22Rv1 (cell line): ENCODE measurements at regions not wholly inside any gene's neighbourhood (a gene's known extent, or its start where the extent isn't known, plus 50 kb on each side); places are given as distances from the start of the nearest gene placed in this dataset.

Source experiments
- CTCF ChIP-seq: fragments of 450-650 bp; IDR thresholded peaks from 2 replicates; pipeline ENCODE4 v1.5.1; 2017; ENCODE audit warnings: mild to moderate bottlenecking
- ZFX ChIP-seq: fragments of 450-650 bp; IDR thresholded peaks from 2 replicates; pipeline ENCODE4 v1.6.1; 2017; ENCODE audit warnings: antibody characterized with exemption, borderline replicate concordance

DNA sequence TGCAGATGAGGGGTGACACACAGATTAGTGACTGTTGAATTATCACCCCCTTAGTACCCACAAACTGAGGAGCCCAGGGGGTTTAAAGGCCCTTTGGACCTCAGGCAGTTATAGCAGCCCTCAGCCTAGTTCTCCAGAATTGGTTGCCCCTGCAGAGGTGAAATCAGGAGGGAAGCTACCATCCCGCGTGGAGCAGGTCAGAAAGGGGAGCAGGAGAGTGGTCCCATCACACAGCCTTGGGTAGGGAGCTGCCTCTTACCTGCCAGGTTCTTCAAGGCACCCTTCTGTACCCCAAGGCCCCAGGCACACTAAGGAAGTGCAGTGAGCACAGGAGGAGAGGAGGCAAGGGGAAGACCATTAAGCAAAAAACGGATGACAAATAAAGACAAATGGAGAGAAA lies 121.2 kb upstream of the TNR start:
- TF ChIP-seq CTCF (no peak), ZFX (no peak)
